ENCODE measurements at regions not wholly inside any gene's neighbourhood (a gene's known extent, or its start where the extent isn't known, plus 50 kb on each side); places are given as distances from the start of the nearest gene placed in this dataset.

- TF ChIP-seq POLR2A (IDR thresholded peaks at IDR 0.05) (no peak), POLR2AphosphoS5 (IDR thresholded peaks at IDR 0.05) (no peak), EP300 (IDR thresholded peaks at IDR 0.05) (no peak)
- TF ChIP-seq, protein P1, sequence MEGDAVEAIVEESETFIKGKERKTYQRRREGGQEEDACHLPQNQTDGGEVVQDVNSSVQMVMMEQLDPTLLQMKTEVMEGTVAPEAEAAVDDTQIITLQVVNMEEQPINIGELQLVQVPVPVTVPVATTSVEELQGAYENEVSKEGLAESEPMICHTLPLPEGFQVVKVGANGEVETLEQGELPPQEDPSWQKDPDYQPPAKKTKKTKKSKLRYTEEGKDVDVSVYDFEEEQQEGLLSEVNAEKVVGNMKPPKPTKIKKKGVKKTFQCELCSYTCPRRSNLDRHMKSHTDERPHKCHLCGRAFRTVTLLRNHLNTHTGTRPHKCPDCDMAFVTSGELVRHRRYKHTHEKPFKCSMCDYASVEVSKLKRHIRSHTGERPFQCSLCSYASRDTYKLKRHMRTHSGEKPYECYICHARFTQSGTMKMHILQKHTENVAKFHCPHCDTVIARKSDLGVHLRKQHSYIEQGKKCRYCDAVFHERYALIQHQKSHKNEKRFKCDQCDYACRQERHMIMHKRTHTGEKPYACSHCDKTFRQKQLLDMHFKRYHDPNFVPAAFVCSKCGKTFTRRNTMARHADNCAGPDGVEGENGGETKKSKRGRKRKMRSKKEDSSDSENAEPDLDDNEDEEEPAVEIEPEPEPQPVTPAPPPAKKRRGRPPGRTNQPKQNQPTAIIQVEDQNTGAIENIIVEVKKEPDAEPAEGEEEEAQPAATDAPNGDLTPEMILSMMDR (IDR thresholded peaks at IDR 0.05): no peak
These were observed 157.3 kb upstream of the STMND1 start for GRCh38 chr6:16944596-16944995.

Measured in upper lobe of left lung (tissue), 4 donors.